KBM-7 (cell line): ENCODE measurements at regions not wholly inside any gene's neighbourhood (a gene's known extent, or its start where the extent isn't known, plus 50 kb on each side); places are given as distances from the start of the nearest gene placed in this dataset.

Experiments
- DNase-seq: peaks from one replicate; pipeline ENCODE4 v3.0.0-alpha.2; 2015
- in situ Hi-C: fragments of 300-500 bp; cut with MboI; formaldehyde crosslinking; loops from 2 replicates; pipeline ENCODE4 v1.14.3; 2020; ENCODE audit warnings: low sequenced_read_pairs, low pct_unique_long_range_greater_than_20kb, mixed read lengths

GRCh38 chr15:47652328-47652727 lies 65.0 kb upstream of the SEMA6D start:
- in situ Hi-C loops, result no loop called here

GRCh38 chr15:47652844-47653243 lies 64.5 kb upstream of the SEMA6D start:
- in situ Hi-C loops, result no loop called here
- DNase-seq, result no peak

More at GRCh38 chr15:47652328-47652727, 65.0 kb upstream of the SEMA6D start:
- DNase-seq, result no peak

GRCh38 chr15:47661661-47662180 lies 55.6 kb upstream of the SEMA6D start:
- DNase-seq, result no peak
- in situ Hi-C loops, result no loop called here

- no peak for DNase-seq
- in situ Hi-C loops, result no loop called here
Observed at GRCh38 chr15:47663101-47663500, 54.2 kb upstream of the SEMA6D start.
